GM10266 (cell line): ENCODE measurements at regions not wholly inside any gene's neighbourhood (a gene's known extent, or its start where the extent isn't known, plus 50 kb on each side); places are given as distances from the start of the nearest gene placed in this dataset.
"Not testable (repeated sequence)": the region's sequence is repeated elsewhere in the genome, so short reads cannot be mapped to it uniquely, and the experiment has no call there.

ENCODE experiments used
- DNase-seq: peaks from one replicate; pipeline ENCODE4 v3.0.0; 2012; ENCODE audit errors: extremely low spot score
- CTCF ChIP-seq: IDR thresholded peaks from 2 replicates; pipeline ENCODE4 v1.5.1; 2012; ENCODE audit warnings: mild to moderate bottlenecking, low read depth; ENCODE audit not compliant: control insufficient read depth, insufficient read depth; ENCODE audit errors: missing control alignments

- TF ChIP-seq CTCF = no peak
- no peak for DNase-seq
Measured at GRCh38 chr7:85914437-85914836, 727.6 kb upstream of the SEMA3D start.

GRCh38 chr7:85908051-85908450 lies 721.2 kb upstream of the SEMA3D start:
- no peak for DNase-seq
- no peak for TF ChIP-seq CTCF

GRCh38 chr7:85897967-85898366 lies 711.1 kb upstream of the SEMA3D start:
- DNase-seq = no peak
- TF ChIP-seq CTCF = no peak

GRCh38 chr7:85896531-85896930 lies 709.7 kb upstream of the SEMA3D start:
- TF ChIP-seq CTCF = no peak
- no peak for DNase-seq

- no peak for DNase-seq
- no peak for TF ChIP-seq CTCF
Measured at GRCh38 chr7:85895835-85896234, 709.0 kb upstream of the SEMA3D start.

- DNase-seq = not testable (repeated sequence)
Measured at GRCh38 chr7:85891900-85892299, 705.0 kb upstream of the SEMA3D start.

GRCh38 chr7:85890244-85890811 lies 703.5 kb upstream of the SEMA3D start:
- DNase-seq = peak; percentile 14
- TF ChIP-seq CTCF = peak; percentile 45

GRCh38 chr7:85887133-85887532 lies 700.3 kb upstream of the SEMA3D start:
- DNase-seq = no peak

More at GRCh38 chr7:85887133-85887532, 700.3 kb upstream of the SEMA3D start:
- TF ChIP-seq CTCF = no peak
